H9 (cell line): ENCODE measurements at regions not wholly inside any gene's neighbourhood (a gene's known extent, or its start where the extent isn't known, plus 50 kb on each side); places are given as distances from the start of the nearest gene placed in this dataset.

ENCODE experiments used
- DNase-seq: peaks from one replicate; pipeline ENCODE4 v3.0.0-alpha.2; 2017
- H2AFZ ChIP-seq: one replicate; pipeline ENCODE4 v1.6.1; 2013; ENCODE audit warnings: mild to moderate bottlenecking, low read length, control low read depth, moderate library complexity
- H2AK5ac ChIP-seq: 2 replicates; pipeline ENCODE4 v1.6.1; 2013; ENCODE audit warnings: low read length, control low read depth, mixed read lengths; ENCODE audit not compliant: insufficient read length
- H2BK120ac ChIP-seq: one replicate; pipeline ENCODE4 v1.6.1; 2013; ENCODE audit warnings: low read depth, mild to moderate bottlenecking, low read length, control low read depth, inconsistent platforms; ENCODE audit not compliant: poor library complexity, severe bottlenecking
- H2BK12ac ChIP-seq: 2 replicates; pipeline ENCODE4 v1.6.1; 2013; ENCODE audit warnings: low read length, control low read depth, mixed read lengths, low read depth; ENCODE audit not compliant: insufficient read length
- H2BK15ac ChIP-seq: 2 replicates; pipeline ENCODE4 v1.6.1; 2013; ENCODE audit warnings: low read depth, low read length, control low read depth
- H2BK20ac ChIP-seq: one replicate; pipeline ENCODE4 v1.6.1; 2013; ENCODE audit warnings: low read depth, mild to moderate bottlenecking, low read length, control low read depth, inconsistent platforms; ENCODE audit not compliant: poor library complexity, severe bottlenecking
- H2BK5ac ChIP-seq: 2 replicates; pipeline ENCODE4 v1.6.1; 2013; ENCODE audit warnings: low read length, control low read depth, mixed read lengths; ENCODE audit not compliant: insufficient read length
- H3K14ac ChIP-seq: 2 replicates; pipeline ENCODE4 v1.6.1; 2013; ENCODE audit warnings: low read length, control low read depth; ENCODE audit not compliant: insufficient read depth
- H3K18ac ChIP-seq: 2 replicates; pipeline ENCODE4 v1.6.1; 2013; ENCODE audit warnings: low read depth, mild to moderate bottlenecking, mixed read lengths, low read length, control low read depth; ENCODE audit not compliant: insufficient read length
- H3K23ac ChIP-seq: 2 replicates; pipeline ENCODE4 v1.6.1; 2013; ENCODE audit warnings: low read length, control low read depth, mixed read lengths, low read depth; ENCODE audit not compliant: insufficient read length
- H3K23me2 ChIP-seq: 2 replicates; pipeline ENCODE4 v1.6.1; 2013; ENCODE audit warnings: low read depth, mild to moderate bottlenecking, mixed read lengths, low read length, control low read depth; ENCODE audit not compliant: insufficient read length, poor library complexity, severe bottlenecking
- H3K27ac ChIP-seq: 2 replicates; pipeline ENCODE4 v1.5.1; 2013; ENCODE audit warnings: low read length, control low read depth, mixed read lengths, low read depth; ENCODE audit not compliant: insufficient read length
- H3K27me3 ChIP-seq: 2 replicates; pipeline ENCODE4 v1.6.1; 2013; ENCODE audit warnings: low read length, control low read depth, inconsistent platforms; ENCODE audit not compliant: insufficient read depth
- H3K4ac ChIP-seq: 2 replicates; pipeline ENCODE4 v1.6.1; 2013; ENCODE audit warnings: low read depth, mild to moderate bottlenecking, control low read depth, inconsistent platforms, low read length, moderate library complexity
- H3K4me1 ChIP-seq: 2 replicates; pipeline ENCODE4 v1.6.1; 2013; ENCODE audit warnings: low read length, control low read depth, inconsistent platforms; ENCODE audit not compliant: insufficient read depth
- H3K4me2 ChIP-seq: 2 replicates; pipeline ENCODE4 v1.6.1; 2013; ENCODE audit warnings: low read length, control low read depth, mixed read lengths; ENCODE audit not compliant: insufficient read length, insufficient read depth
- H3K56ac ChIP-seq: 2 replicates; pipeline ENCODE4 v1.6.1; 2013; ENCODE audit warnings: low read depth, mild to moderate bottlenecking, mixed read lengths, low read length, control low read depth; ENCODE audit not compliant: insufficient read length
- H3K79me1 ChIP-seq: 2 replicates; pipeline ENCODE4 v1.6.1; 2013; ENCODE audit warnings: low read depth, mild to moderate bottlenecking, moderate library complexity, low read length, control low read depth, inconsistent platforms; ENCODE audit not compliant: insufficient read depth, poor library complexity, severe bottlenecking
- H3K79me2 ChIP-seq: 2 replicates; pipeline ENCODE4 v1.6.1; 2013; ENCODE audit warnings: low read length, control low read depth, inconsistent platforms; ENCODE audit not compliant: insufficient read depth
- H3K9ac ChIP-seq: 2 replicates; pipeline ENCODE4 v1.6.1; 2013; ENCODE audit warnings: low read length, control low read depth, mixed read lengths; ENCODE audit not compliant: insufficient read length; ENCODE audit errors: extremely low read depth
- H3K9me3 ChIP-seq: one replicate; pipeline ENCODE4 v1.6.1; 2013; ENCODE audit warnings: low read depth, low read length, inconsistent platforms; ENCODE audit not compliant: control insufficient read depth
- H3T11ph ChIP-seq: one replicate; pipeline ENCODE4 v1.6.1; 2013; ENCODE audit warnings: mild to moderate bottlenecking, low read length, control low read depth, inconsistent platforms
- H4K20me1 ChIP-seq: one replicate; pipeline ENCODE4 v1.6.1; 2013; ENCODE audit not compliant: control insufficient read depth, insufficient read length, insufficient read depth
- H4K5ac ChIP-seq: 2 replicates; pipeline ENCODE4 v1.6.1; 2013; ENCODE audit warnings: low read depth, mild to moderate bottlenecking, mixed read lengths, low read length, control low read depth; ENCODE audit not compliant: insufficient read length
- H4K8ac ChIP-seq: replicated peaks from 2 replicates; pipeline ENCODE4 v1.6.1; 2013; ENCODE audit warnings: low read length, control low read depth, mixed read lengths, low read depth; ENCODE audit not compliant: insufficient read length
- H4K91ac ChIP-seq: 2 replicates; pipeline ENCODE4 v1.6.1; 2013; ENCODE audit warnings: low read depth, mild to moderate bottlenecking, moderate library complexity, mixed read lengths, low read length, control low read depth; ENCODE audit not compliant: insufficient read length
- H3K27ac Mint-ChIP-seq, 3 experiments: 2 replicates in 2 of 3; 3 replicates in 1 of 3; pipeline ENCODE4 v1.8.0; 2020 to 2021; ENCODE audit warnings: mixed read lengths in 3 of 3, mild to moderate bottlenecking in 1 of 3, moderate library complexity in 1 of 3
- H3K27me3 Mint-ChIP-seq: 2 replicates; pipeline ENCODE4 v1.8.0; 2021; ENCODE audit warnings: low read depth, mild to moderate bottlenecking, moderate library complexity, mixed read lengths
- H3K36me3 Mint-ChIP-seq, 3 experiments: 2 replicates in 2 of 3; 3 replicates in 1 of 3; pipeline ENCODE4 v1.8.0; 2020 to 2021; ENCODE audit warnings: low read depth in 3 of 3, mixed read lengths in 3 of 3; ENCODE audit not compliant: insufficient read depth in 1 of 3
- H3K4me1 Mint-ChIP-seq, 2 experiments: 2 replicates each; pipeline ENCODE4 v1.8.0; 2020; ENCODE audit warnings: mixed read lengths in 2 of 2
- H3K4me3 Mint-ChIP-seq, 2 experiments: 2 replicates in 1 of 2; 3 replicates in 1 of 2; pipeline ENCODE4 v1.8.0; 2020 to 2021; ENCODE audit warnings: mild to moderate bottlenecking in 2 of 2, mixed read lengths in 2 of 2, moderate library complexity in 1 of 2
- H3K9me3 Mint-ChIP-seq, 2 experiments: 2 replicates in 1 of 2; 3 replicates in 1 of 2; pipeline ENCODE4 v1.8.0; 2020; ENCODE audit warnings: mild to moderate bottlenecking in 2 of 2, mixed read lengths in 2 of 2, moderate library complexity in 1 of 2
- WGBS: extraction: QIAGEN DNeasy Blood & Tissue Kit; methylation state at CpG from one replicate; pipeline ENCODE4 v1.1.7; 2013; ENCODE audit warnings: missing lambda C conversion rate, low lambda C conversion rate, mixed read lengths; ENCODE audit not compliant: insufficient read length; ENCODE audit errors: extremely low coverage; 5-methylcytosine and 5-hydroxymethylcytosine counted together
- TF ChIP-seq, protein P1 (sequence below): fragments of 200-600 bp; sonication (generic); conservative IDR thresholded peaks from 3 replicates; pipeline ENCODE4 v1.8.0; 2021; ENCODE audit warnings: antibody characterized with exemption, mild to moderate bottlenecking

DNA sequence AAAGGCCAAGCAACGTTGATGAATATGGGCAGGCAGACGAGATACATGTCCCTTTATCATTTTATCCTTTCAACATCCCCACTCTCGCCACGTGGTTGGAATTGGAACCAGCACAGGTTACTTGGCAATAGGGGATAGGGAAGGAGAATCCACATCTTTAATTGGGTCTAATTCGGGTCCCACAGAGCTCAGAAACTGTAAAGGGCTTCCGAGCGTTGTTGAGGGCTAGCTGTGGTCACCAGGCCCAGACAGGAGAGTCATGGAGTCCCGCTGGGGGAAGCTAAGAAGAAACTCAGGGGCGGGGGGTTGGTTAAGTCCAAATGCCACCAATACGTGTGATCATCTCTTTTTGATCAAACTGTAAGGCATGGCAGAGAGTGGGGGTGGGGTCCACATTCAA, 271.3 kb upstream of the ZFHX3 start:
- H3K14ac ChIP-seq: no peak overlapping the region
- no peak overlapping the region for H2BK12ac ChIP-seq
- no peaks in the 10 kb centered on the region for H3K79me1 ChIP-seq
- no peak overlapping the region for H3K27ac ChIP-seq
- no peak overlapping the region for H3K9ac ChIP-seq
- H2AFZ ChIP-seq: no peak overlapping the region
- H3K4me1 Mint-ChIP-seq: peaks cover 9% of the 10 kb centered on the region in 2 experiments; a peak in 3 of 4 replicates
- no peaks in the 10 kb centered on the region for H3K9me3 ChIP-seq
- no peak overlapping the region for H3K27ac Mint-ChIP-seq
- H3K4ac ChIP-seq: no peak overlapping the region
- no peaks in the 10 kb centered on the region for H3K27me3 Mint-ChIP-seq
- H2BK120ac ChIP-seq: no peak overlapping the region
- no peaks in the 10 kb centered on the region for H3K79me2 ChIP-seq
- no peak overlapping the region for H2BK5ac ChIP-seq
- no peaks in the 10 kb centered on the region for H3K27me3 ChIP-seq
- peaks cover 0 to 3% of the 10 kb centered on the region in 2 experiments; a peak in 4 of 5 replicates for H3K9me3 Mint-ChIP-seq
- TF ChIP-seq, protein P1, sequence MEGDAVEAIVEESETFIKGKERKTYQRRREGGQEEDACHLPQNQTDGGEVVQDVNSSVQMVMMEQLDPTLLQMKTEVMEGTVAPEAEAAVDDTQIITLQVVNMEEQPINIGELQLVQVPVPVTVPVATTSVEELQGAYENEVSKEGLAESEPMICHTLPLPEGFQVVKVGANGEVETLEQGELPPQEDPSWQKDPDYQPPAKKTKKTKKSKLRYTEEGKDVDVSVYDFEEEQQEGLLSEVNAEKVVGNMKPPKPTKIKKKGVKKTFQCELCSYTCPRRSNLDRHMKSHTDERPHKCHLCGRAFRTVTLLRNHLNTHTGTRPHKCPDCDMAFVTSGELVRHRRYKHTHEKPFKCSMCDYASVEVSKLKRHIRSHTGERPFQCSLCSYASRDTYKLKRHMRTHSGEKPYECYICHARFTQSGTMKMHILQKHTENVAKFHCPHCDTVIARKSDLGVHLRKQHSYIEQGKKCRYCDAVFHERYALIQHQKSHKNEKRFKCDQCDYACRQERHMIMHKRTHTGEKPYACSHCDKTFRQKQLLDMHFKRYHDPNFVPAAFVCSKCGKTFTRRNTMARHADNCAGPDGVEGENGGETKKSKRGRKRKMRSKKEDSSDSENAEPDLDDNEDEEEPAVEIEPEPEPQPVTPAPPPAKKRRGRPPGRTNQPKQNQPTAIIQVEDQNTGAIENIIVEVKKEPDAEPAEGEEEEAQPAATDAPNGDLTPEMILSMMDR: no peak
- no peak overlapping the region for H3K18ac ChIP-seq
- no peaks in the 10 kb centered on the region for H3K23me2 ChIP-seq
- H3K36me3 Mint-ChIP-seq: peaks cover 0 to 5% (median 0%) of the 10 kb centered on the region in 3 experiments; a peak in 1 of 7 replicates
- H3K23ac ChIP-seq: no peak overlapping the region
- H3K4me1 ChIP-seq: no peaks in the 10 kb centered on the region
- H3T11ph ChIP-seq: no peak overlapping the region
- no peak overlapping the region for H3K56ac ChIP-seq
- H2BK15ac ChIP-seq: no peak overlapping the region
- H4K91ac ChIP-seq: no peak overlapping the region
- H3K4me3 Mint-ChIP-seq: no peak overlapping the region
- no peaks in the 10 kb centered on the region for H4K20me1 ChIP-seq
- WGBS: no CpG with 5 or more reads among the region's 10 CpGs
- no peak for DNase-seq
- H3K4me2 ChIP-seq: no peak overlapping the region
- no peak overlapping the region for H4K5ac ChIP-seq
- H2AK5ac ChIP-seq: no peak overlapping the region
- no peak overlapping the region for H2BK20ac ChIP-seq
- H4K8ac ChIP-seq: no peak overlapping the region
